Stimulated activated CD8-positive, alpha-beta memory T cell treated with anti-CD3 and anti-CD28 coated beads, Interleukin-12 subunit alpha, Interleukin-12 subunit beta, amount 100 ng/mL, for 4 hours (primary cell): ENCODE measurements at regions not wholly inside any gene's neighbourhood (a gene's known extent, or its start where the extent isn't known, plus 50 kb on each side); places are given as distances from the start of the nearest gene placed in this dataset.
"Not testable (repeated sequence)": the region's sequence is repeated elsewhere in the genome, so short reads cannot be mapped to it uniquely, and the experiment has no call there.

Experiments used
- DNase-seq: peaks from one replicate; pipeline ENCODE4 v3.0.0-alpha.2; 2020; ENCODE audit warnings: low read depth

GRCh38 chr1:182159443-182159842 is 97.9 kb upstream of the ZNF648 start:
- no peak for DNase-seq

GRCh38 chr1:182157187-182157586 is 95.7 kb upstream of the ZNF648 start:
- no peak for DNase-seq

- DNase-seq = not testable (repeated sequence)
Observed at GRCh38 chr1:182154425-182154824, 92.9 kb upstream of the ZNF648 start.

- no peak for DNase-seq
Observed at GRCh38 chr1:182149411-182149965, 88.0 kb upstream of the ZNF648 start.

GRCh38 chr1:182147951-182148350 is 86.4 kb upstream of the ZNF648 start:
- no peak for DNase-seq

- DNase-seq = no peak
Observed at GRCh38 chr1:182147136-182147820, 85.8 kb upstream of the ZNF648 start.

- no peak for DNase-seq
Observed at GRCh38 chr1:182146286-182146685, 84.8 kb upstream of the ZNF648 start.

- DNase-seq = no peak
Observed at GRCh38 chr1:182145441-182145840, 83.9 kb upstream of the ZNF648 start.

GRCh38 chr1:182144646-182145030 is 83.1 kb upstream of the ZNF648 start:
- DNase-seq = no peak

GRCh38 chr1:182143825-182144645 is 82.5 kb upstream of the ZNF648 start:
- DNase-seq = no peak

- DNase-seq = peak; percentile 62
Observed at GRCh38 chr1:182143154-182143657, 81.7 kb upstream of the ZNF648 start.

- DNase-seq = no peak
Observed at GRCh38 chr1:182142621-182143020, 81.1 kb upstream of the ZNF648 start.

- no peak for DNase-seq
Observed at GRCh38 chr1:182141040-182141439, 79.5 kb upstream of the ZNF648 start.

- no peak for DNase-seq
Observed at GRCh38 chr1:182139496-182139895, 78.0 kb upstream of the ZNF648 start.

- DNase-seq = no peak
Observed at GRCh38 chr1:182137546-182137945, 76.0 kb upstream of the ZNF648 start.

GRCh38 chr1:182135946-182136345 is 74.4 kb upstream of the ZNF648 start:
- no peak for DNase-seq

GRCh38 chr1:182134257-182134656 is 72.7 kb upstream of the ZNF648 start:
- DNase-seq = no peak

- DNase-seq = no peak
Observed at GRCh38 chr1:182133181-182133580, 71.7 kb upstream of the ZNF648 start.

GRCh38 chr1:182129398-182129797 is 67.9 kb upstream of the ZNF648 start:
- DNase-seq = no peak

- no peak for DNase-seq
Observed at GRCh38 chr1:182128502-182128901, 67.0 kb upstream of the ZNF648 start.

GRCh38 chr1:182127656-182128055 is 66.1 kb upstream of the ZNF648 start:
- no peak for DNase-seq

- DNase-seq = no peak
Observed at GRCh38 chr1:182126272-182126800, 64.8 kb upstream of the ZNF648 start.

GRCh38 chr1:182122913-182123260 is 61.4 kb upstream of the ZNF648 start:
- no peak for DNase-seq
